ENCODE measurements at regions not wholly inside any gene's neighbourhood (a gene's known extent, or its start where the extent isn't known, plus 50 kb on each side); places are given as distances from the start of the nearest gene placed in this dataset.

DNA sequence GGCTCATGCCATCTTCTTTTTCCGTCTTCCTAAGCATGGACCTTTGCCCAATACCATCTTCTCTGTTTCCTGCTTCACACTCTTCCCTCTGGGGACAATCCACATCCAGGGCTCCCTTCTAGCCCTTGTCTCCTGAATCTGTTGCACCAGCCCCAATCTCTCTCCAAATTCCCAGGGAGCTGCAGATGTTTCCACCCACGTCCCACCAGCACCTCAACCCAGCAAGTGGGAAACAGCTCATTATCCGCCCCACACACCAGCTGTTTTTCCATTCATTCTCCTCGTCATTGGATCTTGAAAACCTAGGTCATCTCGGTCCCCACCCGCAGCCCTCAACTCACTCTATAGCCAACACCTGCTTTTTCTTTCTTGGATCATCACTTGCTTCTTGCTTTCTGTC lies 185.0 kb upstream of the CDYL start:
- DNase-seq (ENCODE audit: low spot score), result no peak
- no peak for ATAC-seq

DNA sequence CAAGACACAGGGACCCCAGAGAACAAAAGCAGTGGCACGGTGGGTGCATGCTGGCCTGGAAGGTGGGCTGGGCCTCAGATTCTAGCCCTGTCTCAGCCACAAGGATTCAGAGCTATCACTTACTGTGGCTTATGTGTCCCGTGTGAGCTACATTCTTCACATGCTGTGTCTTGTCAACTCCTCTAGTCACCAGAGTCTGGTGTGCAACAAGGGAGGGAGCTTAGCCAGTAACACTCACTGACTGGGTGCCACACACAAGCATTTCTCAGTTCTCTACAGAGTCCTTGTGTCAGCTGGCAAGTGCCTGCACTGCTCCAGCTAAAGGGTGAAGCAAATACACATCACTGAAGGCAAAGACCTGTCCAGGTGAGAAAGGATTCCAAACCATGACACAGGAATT lies 186.9 kb upstream of the CDYL start:
- ATAC-seq, result no peak

DNA sequence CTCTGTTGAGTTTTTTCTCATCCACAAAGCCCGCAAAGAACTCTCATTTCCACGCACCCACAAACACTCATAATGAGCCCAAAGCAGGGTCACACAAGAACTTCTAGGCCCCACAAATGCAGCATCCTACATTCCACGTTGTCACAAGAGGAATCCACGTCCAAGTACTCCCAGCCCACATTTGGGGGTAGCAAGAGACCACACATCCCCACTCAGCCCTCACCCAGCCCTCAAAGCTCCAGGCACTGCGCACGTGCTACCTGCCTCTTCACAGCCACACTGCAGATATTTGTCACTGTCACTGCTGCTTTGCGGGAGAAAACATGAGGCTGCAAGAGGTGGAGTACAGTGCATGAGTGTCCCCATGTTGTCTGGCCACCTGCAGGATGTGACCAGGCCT lies 187.6 kb upstream of the CDYL start:
- ATAC-seq (no peak), DNase-seq (ENCODE audit: low spot score) (no peak)

More for the DNA sequence above, 186.9 kb upstream of the CDYL start:
- no peak for DNase-seq (ENCODE audit: low spot score)

DNA sequence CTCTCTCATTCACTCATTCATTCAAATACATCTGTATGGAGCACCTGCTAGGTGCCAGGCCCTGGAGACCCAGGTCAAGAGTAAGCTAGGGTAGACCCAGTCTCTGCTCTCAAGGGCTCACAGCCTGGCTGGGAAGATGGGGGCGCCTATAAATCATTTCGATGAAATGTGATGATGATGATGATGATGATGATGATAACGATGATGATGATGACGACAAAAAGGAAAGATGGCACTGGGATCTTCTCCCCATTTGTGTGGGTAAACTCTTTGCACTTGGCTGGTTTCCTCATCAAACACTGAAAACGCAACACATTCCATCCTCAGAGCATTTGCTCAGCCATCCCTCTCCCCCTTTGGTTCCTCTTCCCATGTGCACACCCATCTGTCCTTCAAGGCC lies 188.0 kb upstream of the CDYL start:
- DNase-seq (ENCODE audit: low spot score) (no peak), ATAC-seq (no peak)

DNA sequence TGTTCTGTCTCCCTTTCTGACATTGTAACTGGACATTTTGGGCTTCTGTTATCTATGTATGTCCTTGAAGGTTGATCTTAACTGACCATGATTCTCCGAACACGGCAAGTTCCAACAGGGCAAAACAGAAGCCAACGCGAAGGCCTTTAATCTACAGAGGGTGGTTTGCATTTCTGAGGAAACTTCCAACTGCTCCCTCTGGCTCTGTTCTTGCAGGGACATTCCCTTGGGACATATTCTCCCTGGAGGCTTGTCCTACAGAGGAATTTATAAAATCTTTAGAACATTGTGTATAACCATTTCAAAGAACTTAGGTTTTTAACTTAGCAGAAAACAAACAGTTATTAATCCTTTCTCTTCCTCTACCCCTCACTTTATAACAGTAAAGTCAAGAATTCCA lies 189.0 kb upstream of the CDYL start:
- DNase-seq (ENCODE audit: low spot score), result no peak
- ATAC-seq, result no peak

DNA sequence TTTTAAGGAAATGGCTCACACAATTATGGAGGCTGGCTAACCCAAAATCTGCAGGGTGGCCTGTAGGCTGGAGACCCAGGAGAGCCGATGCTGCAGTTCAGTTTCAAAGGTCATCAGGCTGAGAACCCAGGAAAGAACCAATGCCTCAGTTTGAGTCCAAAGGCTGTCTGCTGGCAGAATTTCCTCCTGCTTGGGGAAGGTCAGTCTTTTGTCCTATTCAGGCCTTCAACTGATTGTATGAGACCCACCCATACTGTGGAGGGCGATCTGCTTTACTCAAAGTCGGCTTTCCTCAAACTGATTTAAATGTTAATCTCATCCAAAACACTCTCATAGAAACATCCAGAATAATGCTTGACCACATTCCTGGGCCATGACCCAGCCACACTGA lies 189.7 kb upstream of the CDYL start:
- DNase-seq (ENCODE audit: low spot score) (no peak), ATAC-seq (no peak)

DNA sequence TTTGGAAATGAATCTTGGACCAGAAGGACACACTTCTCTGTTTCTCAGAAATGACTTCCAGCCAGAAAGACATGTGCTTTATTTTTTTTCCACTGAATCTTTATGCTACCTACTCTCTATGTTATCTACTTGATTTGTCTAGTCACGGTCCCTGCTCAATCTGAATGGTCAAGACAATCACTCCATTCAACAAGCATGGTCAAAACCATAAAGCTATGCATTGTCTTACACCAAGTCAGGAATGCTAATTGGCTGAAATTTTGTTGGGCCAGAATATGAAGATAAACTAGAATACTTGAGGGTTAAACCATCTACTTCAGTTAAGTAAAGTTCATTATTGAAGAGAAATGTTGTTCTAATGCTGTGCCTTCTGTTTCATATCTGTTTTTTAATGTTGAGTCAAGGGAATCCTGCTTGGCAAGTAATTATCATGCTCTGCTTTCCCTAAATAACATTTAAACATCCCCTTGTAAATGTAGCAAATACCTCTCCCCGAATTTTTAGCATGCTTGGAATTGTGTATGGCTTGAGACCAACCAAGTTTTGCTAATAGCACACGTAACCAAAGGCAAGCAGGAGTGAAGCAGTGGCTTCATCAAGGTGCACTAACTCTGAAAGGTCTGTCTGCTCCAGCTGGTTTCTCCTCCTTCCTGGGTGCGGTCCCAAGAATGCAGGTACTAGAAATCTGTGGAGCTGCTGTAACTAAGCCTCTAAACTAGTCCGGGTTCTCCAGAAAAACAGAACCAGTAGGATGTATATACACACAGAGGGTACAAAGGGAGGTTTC lies 190.3 kb upstream of the CDYL start:
- DNase-seq (ENCODE audit: low spot score) (no peak), ATAC-seq (no peak)

DNA sequence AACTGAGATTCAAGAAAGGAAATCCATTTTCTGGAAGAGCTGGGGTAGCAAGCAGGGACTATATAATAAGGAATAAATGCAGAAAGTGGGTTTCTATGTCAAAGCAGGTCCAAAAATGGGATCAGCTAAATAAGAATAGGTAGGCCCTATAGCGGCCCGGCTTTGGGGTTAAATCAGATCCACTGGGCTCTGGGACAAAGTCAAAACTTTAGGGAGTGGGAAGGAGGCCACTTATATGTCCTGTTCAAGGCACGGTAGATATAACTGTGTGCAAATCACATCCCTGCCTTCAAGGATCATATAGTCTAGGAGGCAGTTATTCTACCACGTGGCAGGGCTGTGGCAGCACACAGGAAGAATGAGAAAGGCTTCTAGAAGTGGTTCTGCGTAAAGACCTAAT lies 191.4 kb upstream of the CDYL start:
- no peak for ATAC-seq

DNA sequence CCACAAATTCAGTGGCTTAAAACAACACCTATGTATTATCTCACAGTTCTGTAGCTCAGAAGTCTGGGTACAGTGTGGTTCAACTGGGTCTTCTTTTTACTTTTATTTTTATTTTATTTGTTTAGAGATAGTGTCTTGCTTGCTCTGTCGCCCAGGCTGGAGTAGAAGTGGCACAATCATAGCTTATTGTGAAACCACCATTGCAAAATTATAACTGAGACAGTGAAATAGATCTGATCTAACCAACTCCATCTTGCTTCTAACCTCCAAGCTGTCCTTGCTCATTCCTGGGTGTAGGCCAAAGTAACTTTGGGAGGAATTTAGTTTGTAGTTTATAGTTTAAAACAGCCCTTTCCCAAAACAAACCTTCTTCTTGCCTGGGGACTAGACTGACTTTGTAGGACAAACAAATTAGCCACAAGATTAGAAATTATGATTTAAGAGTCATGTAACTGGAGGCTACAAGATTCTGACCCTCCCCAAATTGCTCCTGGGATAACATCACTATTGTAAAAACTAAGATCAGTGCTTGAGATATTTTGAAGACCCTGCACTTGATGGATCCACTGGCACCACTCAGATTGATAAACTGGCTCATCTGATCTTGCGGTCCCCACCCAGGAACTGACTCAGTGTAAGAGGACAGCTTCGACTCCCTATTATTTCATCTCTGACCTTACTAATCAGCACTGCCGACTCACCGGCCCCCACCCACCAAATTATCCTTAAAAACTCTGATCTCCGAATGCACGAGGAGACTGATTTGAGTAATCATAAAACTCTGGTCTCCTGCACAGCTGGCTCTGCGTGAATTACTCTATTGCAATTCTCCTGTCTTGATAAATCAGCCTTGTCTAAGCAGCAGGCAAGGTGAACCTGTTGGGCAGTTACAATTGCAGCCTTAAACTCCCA lies 193.4 kb upstream of the CDYL start:
- ATAC-seq (peak; percentile 69), DNase-seq (ENCODE audit: low spot score) (no peak)

More for the DNA sequence above, 191.4 kb upstream of the CDYL start:
- no peak for DNase-seq (ENCODE audit: low spot score)

DNA sequence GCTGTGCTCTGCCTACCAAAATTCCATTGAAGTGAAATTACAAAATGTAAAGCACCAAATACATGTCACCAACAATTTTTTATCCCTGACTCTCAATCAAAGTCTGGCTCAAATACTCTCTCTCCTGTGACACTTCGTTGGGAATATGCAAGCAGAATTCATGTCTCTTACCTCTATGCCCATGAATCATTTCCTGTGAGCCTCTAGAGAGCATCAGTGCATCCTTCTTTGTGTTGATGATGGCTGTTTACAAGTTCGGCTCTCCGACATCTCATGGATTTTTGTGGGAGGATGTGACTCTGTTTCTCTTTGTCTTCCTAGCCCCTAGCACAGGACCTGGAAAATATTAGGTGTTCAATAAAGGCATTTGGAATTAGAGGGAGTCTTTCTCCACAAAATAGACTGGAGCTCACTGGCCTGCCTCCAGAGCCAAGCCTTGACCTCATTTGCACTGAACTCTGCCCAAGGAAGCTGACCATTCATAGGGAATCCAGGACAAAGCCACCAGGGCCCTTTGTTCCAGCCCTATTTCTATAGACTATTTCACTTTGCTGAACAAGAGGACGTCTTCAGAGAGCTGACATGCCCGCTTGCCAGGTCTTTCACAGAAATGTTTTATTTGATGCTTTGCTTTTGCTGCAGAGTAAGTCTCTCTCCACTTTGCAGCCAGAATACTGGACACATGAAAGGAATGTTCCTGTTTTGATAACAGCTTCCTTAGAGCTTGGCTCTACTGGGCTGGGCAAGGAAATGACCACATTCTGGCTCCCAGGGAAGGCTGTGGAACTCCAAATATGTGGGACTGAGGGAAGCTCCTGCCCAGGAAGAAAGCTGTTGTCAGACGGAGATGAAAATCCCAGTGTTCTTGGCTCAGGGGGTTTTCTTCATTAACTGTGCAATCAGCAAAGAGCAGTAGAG lies 194.5 kb upstream of the CDYL start:
- peak; percentile 39 for ATAC-seq
- no peak for DNase-seq (ENCODE audit: low spot score)

DNA sequence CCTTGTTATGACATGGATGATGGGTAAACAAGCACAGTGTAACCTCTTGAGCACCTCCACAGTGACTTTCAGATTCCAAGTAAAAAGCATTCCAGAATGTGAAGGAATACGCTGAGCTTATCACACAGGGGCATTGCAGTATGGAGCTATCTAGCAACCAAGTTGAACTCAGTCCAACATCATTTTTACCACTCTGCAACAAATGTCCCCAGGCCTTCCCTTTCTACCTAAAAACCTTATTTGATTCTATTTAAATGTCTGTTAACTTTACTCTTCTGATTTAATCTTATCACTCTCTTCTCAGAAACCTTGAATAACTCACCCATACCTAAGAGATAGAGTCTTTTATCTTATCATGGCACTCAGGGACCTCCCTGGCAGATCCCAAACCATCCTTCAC lies 195.8 kb upstream of the CDYL start:
- no peak for ATAC-seq

DNA sequence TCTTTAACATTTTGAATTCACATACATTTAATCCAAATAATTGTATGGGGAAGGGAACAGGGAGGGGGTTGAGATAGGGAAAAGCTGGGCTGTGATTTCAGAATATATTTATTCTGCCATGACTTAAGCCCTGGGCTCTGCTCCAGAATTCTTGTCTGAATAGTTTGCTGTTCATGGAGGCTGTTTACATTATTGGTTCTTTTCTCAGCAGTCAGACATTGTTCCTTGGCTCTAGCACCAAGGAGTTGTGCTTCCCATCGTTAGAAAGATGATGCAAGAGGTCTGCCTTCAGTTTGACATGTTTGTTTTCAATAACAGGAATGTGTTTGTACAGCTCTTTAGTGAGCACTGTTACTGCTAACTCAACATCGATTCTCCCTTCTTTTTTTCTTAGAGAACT lies 198.8 kb upstream of the CDYL start:
- ATAC-seq (no peak), DNase-seq (ENCODE audit: low spot score) (no peak)

More for the DNA sequence above, 195.8 kb upstream of the CDYL start:
- DNase-seq (ENCODE audit: low spot score), result no peak

DNA sequence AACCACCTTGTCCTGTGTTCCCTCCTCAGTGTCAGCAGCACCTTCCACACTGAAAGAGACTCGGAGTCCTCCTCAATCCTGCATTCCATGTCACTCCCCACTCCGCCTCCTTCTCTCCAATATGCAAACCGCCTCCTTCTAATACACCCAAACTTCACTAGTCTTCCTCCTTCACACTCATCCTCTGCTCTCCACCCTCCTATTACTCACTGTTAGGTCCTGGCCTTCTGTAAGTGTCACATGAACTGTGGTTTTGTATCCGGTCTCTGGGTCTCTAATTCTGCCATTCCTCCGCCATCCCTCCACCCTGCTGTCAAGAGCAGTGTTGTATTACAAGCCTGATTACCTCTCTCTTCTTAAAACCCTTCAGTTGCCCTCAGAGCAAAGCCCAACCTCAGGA lies 200.5 kb upstream of the CDYL start:
- ATAC-seq (no peak), DNase-seq (ENCODE audit: low spot score) (no peak)

DNA sequence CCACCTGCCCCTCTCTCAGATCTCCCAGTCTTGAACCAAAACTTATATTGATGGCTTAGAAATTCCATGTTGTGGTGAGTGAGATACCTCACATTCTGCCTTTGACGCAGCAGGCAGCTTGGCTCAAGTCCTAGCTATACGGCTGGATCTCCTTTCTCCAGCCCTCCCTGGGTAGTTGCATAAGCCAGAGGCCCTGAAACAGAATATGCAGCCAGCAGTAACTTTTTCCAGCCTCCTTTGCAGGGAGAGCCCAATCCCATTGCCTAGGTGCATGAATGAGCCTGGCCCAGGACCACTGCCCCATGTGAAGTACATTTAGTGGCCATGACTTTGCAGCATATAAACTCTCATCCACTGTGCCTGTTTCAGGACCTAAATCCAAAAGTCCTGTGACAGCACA lies 202.2 kb upstream of the CDYL start:
- no peak for DNase-seq (ENCODE audit: low spot score)
- no peak for ATAC-seq

DNA sequence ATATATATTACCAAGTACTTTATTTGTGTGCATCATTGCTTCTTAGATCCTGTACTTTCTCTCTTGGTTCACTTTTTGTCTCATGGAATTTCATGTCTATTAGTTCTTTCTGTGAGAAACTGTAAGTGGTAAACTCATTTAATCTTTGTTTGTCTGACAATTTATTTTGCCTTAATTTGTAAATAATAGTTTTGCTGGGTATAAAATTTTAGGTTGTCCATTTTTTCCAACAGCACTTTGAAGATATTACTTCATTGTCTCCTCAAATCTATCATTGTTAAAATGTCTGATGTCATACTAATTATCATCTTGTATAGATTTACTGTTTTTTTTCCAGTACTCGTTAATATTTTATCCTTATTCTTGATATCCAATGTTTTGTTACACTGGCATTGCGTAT lies 205.2 kb upstream of the CDYL start:
- ATAC-seq, result no peak

DNA sequence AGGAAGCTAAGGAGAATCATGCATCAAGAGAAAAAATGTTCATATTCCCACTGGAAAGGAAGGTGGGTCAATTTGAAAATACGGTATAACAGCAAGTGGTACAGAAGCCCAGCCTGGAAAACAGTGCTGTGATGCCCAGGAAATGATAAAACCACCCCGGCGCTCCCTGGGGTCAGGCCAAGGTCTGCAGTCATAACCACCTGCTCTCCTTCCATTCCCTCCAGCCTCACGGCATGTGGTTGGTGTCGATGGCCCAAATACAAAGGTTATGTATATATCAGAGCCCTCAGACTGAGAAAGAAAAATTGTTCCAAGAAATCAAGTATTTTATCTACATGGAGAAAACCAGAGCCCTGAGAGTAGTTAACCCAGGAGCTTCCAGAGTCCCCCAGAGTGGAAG lies 208.1 kb upstream of the CDYL start:
- no peak for DNase-seq (ENCODE audit: low spot score)

More for the DNA sequence above, 205.2 kb upstream of the CDYL start:
- DNase-seq (ENCODE audit: low spot score), result no peak

DNA sequence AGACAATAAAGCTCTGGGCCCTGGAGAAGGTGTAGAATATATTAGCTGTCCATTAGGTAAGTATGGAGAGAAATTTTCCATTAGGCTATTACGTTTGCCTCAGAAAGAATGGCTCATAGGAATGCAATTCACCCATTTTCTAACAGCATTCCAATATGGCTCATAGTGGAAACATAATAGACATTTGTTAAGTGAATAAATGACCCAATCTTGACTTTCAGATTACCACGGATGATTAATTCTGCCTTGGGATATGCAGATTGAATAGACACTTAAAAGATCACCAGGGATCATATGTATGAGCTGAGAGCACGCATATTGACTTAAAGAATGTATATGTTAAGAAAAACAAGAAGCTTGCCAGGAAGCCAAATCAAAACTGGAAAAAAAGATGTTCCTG lies 209.1 kb upstream of the CDYL start:
- ATAC-seq (no peak), DNase-seq (ENCODE audit: low spot score) (no peak)

More for the DNA sequence above, 208.1 kb upstream of the CDYL start:
- ATAC-seq, result no peak

DNA sequence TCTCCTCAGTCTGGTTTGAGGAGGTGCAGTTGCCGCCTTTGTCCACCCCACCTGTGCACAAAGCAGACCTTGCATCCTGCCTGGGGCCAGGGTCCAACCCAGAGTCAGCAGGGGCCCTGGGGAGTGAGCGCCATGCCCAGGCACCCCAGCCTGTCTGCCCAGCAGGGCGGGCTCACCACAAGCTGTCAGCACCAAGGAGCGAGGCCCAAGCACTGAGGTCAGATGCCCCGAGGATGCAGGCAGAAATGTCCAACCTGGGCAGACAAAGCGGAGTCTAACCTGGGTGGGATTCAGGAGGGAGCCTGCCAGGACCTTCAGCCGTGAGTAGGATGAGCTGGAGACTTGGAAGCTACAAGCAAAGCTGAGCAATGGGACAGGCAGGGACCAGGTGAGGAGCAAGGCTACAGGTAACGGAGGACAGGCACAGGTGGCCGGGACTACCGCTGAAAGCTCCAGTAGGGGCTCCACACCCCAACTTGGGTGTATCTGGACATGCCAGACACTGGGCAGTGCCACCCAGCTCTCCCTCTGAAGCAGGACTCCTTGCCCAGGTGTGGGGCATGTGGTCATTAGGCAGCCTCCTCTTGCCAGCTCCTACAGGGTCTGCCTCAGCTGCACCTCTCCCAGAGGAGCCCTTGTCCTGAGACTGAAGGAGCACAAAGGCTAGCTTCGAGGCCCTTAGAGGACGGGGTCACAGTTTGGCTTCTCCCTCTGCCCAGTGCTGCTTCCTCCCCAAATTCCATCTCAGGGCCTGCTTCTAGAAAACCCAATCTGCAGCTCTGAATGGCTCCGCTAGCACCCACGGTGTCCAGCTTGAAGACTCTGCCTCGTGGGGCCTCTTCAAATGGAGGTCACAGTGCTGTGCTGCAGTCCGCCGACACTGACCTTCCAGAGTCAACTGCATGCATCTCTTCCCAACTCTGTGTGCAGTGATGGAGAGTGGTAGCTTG lies 210.6 kb upstream of the CDYL start:
- no peak for ATAC-seq
- no peak for DNase-seq (ENCODE audit: low spot score)

DNA sequence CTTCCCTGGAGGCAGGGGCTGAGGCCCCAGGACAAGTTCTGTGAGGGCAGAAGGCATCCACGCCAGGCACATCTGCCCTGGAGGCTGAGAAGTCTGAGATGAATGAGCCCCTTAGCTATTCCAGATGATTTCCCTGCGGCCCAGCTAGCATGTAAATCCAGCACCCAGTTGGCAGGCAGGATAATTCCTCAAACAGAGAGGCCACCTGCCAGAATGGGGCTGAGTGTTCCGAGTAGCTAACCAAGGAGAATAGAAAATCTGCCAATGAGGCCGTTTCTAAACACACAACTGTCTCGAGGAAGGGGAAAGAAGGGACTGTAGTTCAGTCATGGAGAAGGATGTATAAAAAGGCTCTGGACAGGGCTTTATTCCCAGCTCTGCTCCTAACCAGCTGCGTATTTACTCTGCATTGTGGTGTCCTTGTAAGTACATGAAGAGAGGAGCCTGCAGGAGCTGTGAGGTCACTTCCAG lies 211.4 kb upstream of the CDYL start:
- ATAC-seq (no peak), DNase-seq (ENCODE audit: low spot score) (no peak)

DNA sequence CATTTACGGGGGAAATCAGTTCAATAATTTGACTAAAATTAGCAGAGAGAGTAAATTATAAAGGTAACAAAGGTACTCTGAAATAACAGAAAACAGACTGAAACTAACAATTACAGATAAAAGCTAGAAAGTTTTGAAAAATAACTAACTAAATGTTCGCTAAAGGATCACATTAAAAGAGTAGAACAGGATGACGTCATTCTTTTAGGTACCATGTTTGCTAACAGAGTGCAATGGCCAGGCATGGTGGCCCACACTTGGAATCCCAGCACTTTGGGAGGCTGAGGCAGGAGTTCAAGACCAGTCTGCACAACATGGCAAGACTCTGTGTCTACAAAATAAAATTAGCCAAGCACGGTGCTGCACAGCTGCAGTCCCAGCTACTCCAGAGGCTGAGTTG lies 212.3 kb upstream of the CDYL start:
- no peak for DNase-seq (ENCODE audit: low spot score)
- ATAC-seq, result no peak
